HG03432 (cell line): ENCODE measurements at regions not wholly inside any gene's neighbourhood (a gene's known extent, or its start where the extent isn't known, plus 50 kb on each side); places are given as distances from the start of the nearest gene placed in this dataset.

Experiments used
- ATAC-seq: cut with Tn5 transposase; IDR thresholded peaks from one replicate; pipeline ENCODE4 v1.9.1; 2021; ENCODE audit warnings: mild to moderate bottlenecking, moderate library complexity; ENCODE audit not compliant: unreplicated experiment

- no peak for ATAC-seq
Observed at GRCh38 chr14:98229656-98230366, 1042.2 kb downstream of the BCL11B start.

GRCh38 chr14:98230411-98230810 lies 1041.6 kb downstream of the BCL11B start:
- ATAC-seq = no peak

- ATAC-seq = no peak
Observed at GRCh38 chr14:98231210-98231609, 1040.8 kb downstream of the BCL11B start.

DNA sequence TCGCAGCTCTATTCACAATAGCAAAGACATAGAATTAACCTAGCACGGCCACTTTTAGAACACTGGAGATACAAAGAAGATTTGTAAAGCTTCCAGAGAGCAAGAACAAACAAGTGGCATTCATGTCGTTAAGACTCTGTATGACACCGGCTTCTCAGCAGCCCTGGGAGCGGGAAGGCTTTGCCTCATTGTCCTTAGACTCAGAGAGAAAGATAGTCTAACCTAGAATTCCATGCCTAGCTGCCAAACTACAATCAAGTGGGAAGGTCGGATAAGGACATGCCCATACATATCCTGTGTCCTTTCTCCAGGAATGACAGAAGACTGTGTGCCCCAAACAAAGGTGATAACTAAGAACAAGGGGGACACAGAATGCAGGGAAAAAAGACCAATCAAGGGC lies 1038.3 kb downstream of the BCL11B start:
- ATAC-seq = no peak

GRCh38 chr14:98234208-98234607 lies 1037.8 kb downstream of the BCL11B start:
- ATAC-seq = no peak

DNA sequence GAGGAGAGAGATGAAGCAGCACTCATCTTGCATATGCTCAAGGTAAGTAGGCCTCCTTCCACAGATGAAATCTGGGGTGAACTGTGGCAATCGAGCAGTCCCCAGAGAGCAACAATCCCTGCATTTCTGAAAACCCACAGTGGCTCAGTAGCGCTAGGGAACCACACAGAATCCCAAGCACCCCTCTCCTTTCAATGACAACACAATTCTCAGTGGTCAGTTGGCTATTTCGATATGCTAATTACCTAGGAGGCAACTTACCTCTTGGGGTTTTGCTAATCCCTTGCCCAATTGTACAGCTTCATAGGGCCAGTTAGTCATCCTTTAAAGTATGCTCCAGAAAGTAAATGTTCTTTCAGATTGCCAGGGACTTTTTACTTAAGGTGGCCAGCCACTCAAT lies 1035.7 kb downstream of the BCL11B start:
- ATAC-seq = no peak

DNA sequence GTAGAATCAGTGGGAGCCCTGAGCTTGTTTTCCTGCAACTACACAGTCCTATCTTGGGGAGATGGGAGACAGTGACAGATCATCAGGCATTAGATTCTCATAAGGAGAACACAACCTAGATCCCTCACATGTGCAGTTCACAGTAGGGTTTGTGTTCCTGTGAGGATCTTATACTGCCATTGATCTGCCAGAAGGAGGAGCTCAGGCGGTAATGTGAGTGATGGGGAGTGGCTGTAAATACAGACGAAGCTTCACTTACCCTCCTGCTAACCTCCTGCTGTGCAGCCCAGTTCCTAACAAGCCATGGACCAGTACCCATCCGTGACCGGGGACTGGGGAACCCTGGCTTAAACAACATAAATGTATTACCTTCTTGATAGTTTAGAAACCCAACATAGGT lies 1034.1 kb downstream of the BCL11B start:
- no peak for ATAC-seq

- ATAC-seq = no peak
Observed at GRCh38 chr14:98240376-98240775, 1031.6 kb downstream of the BCL11B start.

GRCh38 chr14:98242903-98243302 lies 1029.1 kb downstream of the BCL11B start:
- ATAC-seq = no peak

DNA sequence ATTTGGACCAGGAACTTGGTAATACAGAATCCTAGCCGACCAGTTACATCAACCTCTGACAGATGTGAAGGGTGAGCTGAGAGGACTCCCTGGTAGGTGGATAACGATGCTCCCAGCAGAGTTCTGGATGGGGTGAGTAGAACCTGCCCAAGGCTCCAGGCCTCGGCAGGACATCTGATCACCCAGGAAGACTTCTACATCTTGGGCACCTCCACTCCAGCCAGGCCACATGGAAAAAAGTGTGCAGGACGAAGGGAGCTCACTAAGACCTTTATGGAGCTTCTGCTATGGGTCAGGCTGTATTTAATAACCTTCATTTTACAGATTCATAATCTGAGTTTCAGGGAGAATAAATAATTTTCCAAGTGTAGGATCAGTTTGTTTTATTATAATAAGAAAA lies 1028.7 kb downstream of the BCL11B start:
- ATAC-seq = no peak

DNA sequence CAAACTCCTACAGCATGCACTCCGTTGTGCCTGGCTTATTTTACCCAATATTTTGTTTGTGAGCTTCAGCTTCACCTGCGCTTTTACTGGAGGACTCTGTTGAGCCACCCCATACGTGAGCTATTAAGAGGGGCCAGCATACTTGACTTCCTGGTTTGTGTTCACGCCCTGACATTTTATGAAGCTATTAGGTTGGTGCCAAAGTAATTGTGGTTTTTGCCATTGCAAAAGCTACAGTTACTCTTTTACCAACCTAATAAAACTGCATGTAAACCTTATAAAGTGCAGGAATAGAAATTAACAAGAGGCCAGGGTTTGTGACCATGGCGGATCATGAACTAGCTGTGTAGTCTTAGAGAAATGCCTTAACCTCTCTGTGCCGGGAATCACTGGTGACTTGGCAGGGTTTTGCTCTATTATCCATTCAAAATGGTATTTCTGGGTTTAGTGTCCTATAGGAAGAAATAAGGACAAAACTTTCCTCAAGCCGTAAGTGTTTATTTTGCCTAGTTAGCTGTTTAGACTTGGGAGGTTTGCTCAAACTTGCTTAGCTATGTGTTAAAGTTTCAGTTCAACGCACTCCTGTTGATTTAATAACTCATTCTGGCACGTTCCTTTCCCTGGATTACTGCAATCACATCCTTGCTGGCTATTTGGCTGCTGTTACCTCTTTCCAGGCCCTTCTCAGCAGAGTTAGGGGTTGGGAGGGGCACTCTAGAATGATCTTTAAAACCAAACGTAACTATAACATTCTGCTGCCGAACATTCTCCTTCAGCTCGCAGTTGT lies 1027.6 kb downstream of the BCL11B start:
- no peak for ATAC-seq

DNA sequence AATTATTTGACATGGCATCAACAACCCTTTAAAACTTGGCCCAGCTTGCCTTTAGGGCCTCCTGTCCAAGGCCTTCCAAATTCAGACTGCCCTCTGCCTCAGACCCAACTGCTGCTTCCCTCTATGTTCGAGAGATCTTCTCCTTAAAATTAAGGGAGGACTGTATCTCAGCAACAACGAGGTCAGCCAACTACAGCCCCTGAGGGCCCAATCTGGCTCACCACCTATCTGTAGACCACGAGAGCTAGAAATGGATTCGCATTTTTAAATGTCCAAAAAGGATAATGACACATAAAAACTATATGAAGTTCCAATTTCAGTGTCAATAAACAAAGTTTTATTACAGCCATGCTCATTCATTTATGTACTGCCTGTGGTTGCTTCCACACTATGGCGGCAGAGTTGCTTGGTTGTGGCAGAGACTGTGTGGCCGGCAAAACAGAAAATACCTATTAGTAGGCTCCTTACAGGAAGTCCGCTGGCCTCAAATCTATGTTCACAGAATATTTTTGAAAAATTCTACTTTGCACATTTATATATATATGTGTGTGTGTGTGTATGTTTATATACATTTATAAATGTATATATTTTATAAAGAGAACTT lies 1026.9 kb downstream of the BCL11B start:
- ATAC-seq = no peak

GRCh38 chr14:98249057-98249456 lies 1022.9 kb downstream of the BCL11B start:
- ATAC-seq = no peak

GRCh38 chr14:98249476-98249875 lies 1022.5 kb downstream of the BCL11B start:
- no peak for ATAC-seq

DNA sequence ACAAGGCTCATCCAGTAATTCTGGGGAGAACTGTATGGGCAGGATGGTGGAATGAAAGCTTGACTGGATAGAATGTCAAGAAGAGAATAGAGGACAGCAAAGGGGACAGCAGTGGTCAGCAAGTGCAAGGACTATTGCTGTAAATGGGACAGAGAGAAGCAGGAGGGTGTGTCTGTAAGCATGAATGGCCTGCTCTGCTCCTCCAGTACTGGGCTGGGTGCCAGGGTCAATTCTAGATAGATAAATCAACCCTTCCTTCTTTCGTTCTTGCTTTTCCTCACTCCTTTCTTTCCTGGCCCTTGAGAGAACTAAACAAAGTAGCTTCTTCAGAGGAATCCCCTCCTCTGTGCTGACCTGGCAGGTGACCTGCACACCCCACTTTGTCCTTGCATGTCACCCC lies 1019.2 kb downstream of the BCL11B start:
- no peak for ATAC-seq

- no peak for ATAC-seq
Observed at GRCh38 chr14:98259881-98260280, 1012.1 kb downstream of the BCL11B start.

- ATAC-seq = no peak
Observed at GRCh38 chr14:98262566-98262965, 1009.4 kb downstream of the BCL11B start.

- ATAC-seq = no peak
Observed at GRCh38 chr14:98269533-98269932, 1002.5 kb downstream of the BCL11B start.

DNA sequence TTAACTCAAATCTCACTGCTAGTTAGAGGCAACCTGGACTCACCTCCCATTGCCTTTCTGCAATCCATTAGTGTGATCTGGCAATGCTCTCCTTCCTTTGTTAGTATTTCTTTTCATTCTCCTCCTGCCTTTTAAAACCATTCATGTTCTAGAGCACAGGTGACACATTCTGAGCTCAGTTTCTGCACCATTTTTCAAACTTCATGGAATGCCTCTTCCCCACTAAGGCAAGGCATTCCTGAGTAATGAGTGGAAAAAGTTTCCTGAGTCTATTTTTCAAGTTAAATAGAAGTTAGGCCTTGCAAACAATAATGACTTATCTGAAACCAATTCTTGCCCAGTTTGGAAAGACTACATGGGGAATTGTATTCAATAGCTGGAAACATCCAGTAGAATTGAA lies 1001.8 kb downstream of the BCL11B start:
- ATAC-seq = no peak

- ATAC-seq = no peak
Observed at GRCh38 chr14:98274596-98274995, 997.4 kb downstream of the BCL11B start.

GRCh38 chr14:98278800-98279199 lies 993.2 kb downstream of the BCL11B start:
- no peak for ATAC-seq

DNA sequence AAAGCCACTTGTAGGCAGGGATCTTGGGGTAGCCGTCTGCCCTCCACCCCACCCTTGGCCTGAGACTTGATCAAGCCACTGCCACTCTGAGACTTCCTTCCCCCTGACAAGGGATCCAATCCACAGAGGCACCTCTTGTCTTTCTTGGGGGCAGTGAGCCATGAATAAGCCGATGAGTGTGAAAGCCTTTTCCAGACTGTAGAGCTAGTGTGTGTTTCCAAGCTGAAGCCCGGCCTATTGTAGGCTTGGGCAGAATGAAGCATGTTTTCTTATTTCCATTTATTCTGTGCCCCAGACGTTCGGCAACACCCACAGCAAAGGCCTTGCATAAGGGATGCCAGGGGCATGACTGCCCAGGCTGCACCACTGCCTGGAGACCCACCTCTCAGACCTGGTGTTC lies 991.6 kb downstream of the BCL11B start:
- no peak for ATAC-seq
